NCI-H345 (cell line): ENCODE measurements at regions not wholly inside any gene's neighbourhood (a gene's known extent, or its start where the extent isn't known, plus 50 kb on each side); places are given as distances from the start of the nearest gene placed in this dataset.
"Not testable (repeated sequence)": the region's sequence is repeated elsewhere in the genome, so short reads cannot be mapped to it uniquely, and the experiment has no call there.

ENCODE experiments used
- DNase-seq: peaks from one replicate; lab custom pipeline; 2025; lab: John Stamatoyannopoulos, UW

DNA sequence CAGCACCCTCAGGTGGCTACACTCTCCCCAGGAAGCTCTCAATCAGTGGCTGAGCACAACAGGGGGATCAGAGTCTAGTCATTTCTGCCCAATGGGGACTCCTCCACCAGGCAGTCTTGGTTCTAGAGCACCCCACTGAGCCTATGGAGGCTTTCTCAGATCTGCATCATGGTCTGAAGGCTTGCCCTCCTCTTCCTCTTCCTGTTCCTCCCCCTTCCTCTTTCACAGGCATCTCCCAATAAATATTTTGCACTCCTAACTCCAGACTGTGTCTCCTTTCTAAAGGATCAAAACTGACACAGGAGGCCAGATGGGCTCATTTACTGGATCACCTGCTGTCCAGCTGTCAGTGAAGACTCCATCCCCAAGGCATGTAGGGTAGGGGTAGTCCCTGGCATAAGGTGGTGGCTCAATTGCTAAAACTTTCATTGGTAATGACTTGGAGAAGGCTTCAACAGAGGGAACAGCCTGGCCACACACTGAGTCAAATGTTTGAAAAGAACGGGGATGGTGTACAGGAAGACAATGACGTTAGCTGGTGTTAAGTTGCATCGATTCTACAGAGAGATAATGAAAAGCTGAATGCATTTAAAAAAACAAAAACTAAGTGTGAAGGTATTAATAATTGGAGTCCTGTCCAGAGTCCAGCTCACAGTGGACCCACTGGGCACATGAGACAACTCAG, 84.2 kb upstream of the SLC2A1 start:
- DNase-seq, result no peak

DNA sequence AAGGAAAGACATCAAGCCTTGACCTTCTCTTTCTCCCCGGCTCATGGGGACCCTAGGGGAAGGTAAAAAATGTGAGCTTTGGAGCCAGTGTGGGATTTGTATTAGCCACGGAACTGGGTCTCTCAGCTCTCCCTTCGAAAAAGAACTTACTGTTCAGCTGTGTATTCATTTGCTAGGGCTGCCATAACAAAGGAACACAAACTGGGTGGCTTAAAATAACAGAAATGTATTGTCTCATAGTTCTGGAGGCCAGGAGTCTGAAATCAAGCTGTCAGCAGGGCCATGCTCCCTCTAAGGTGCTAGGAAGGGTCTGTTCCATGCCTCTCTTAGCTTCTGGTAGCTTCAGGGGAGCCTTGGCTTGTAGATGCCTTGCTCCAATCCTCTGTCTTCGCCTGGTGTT, 83.5 kb upstream of the SLC2A1 start:
- no peak for DNase-seq

DNA sequence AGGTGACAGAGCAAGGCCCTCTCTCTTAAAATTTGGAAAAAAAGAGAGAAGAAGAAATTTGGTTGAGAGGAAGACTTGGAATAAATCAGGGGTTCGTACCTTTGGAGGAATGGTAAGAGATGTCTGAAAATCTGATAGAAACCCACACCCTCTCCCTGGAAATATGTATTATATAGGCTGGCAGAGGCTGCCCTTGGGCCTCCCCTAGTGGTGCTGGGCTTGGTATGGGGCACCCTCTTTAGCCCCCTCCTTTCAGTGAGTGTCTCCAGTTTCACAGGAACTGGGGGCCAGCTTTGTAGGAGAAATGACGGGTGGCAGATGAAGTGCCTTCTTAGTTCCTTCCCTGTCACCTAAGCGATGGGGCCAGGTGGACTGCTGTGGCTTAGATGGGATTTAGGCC, 82.9 kb upstream of the SLC2A1 start:
- no peak for DNase-seq

DNA sequence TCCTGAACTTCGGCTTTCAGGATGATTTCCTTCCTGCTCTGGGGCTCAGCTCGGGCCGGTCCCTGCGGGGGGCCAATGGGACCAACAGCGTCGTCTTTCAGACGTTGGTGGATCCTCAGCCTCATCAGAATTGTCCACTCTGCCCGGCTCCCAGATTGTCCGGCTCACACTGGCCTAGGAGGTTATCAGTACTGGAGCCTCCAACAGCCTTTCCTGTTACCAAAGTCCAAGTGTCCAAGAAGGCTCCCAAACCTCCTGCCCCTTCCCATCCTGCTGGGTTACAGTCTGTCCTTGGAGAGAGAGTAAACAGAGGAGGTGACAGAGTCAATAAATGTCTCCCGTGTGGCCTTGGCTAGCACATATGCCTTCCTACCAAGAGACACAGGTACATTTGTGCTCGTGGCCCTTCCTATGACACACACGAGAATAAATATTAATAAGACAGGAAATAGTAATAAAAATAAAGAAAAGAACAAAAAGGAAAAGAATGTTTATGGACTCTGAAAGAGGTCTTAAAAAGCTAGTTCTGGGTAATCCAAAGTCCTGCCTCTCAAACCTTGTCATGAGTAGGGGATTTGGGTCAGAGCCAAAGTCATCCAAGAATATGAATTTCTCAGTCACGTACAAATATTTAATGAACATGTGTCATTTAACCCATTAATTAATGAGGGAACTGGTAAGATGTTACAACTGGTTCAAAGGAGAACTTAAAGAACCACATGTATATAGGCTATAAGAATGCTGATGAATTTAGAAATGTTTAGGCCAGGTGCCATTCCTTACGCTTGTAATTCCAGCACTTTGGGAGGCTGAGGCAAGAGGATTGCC, 80.8 kb upstream of the SLC2A1 start:
- DNase-seq, result no peak

DNA sequence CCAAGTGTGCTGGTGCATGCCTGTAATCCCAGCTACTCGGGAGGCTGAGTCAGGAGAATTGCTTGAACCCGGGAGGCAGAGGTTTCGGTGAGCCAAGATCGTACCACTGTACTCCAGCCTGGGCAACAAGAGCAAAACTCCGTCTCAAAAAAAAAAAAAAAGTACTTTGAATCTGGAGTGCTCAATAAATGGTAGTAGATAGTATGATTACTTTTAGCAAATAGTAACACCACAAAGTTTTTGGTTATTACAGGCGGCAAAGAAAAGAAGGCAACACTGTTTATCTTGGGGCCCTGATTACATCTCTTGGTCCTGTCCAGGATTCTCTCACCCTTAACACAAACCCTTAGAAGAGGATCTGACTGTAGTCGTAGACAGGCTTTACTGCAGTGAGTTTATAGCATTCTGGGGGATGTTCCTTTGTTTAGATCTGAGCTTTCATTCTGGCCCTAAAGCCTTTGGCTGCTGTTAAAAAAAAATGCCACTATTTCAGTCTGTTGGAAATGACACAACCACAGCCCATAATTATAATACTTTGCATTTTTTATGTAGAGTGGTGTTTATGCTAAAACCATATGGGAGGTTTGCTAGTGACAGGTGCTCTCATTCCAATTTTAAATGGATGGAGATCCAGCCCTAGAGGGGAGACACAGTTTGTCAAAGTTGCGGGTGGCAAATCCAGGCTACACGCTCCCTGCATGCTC, 79.7 kb upstream of the SLC2A1 start:
- no peak for DNase-seq

DNA sequence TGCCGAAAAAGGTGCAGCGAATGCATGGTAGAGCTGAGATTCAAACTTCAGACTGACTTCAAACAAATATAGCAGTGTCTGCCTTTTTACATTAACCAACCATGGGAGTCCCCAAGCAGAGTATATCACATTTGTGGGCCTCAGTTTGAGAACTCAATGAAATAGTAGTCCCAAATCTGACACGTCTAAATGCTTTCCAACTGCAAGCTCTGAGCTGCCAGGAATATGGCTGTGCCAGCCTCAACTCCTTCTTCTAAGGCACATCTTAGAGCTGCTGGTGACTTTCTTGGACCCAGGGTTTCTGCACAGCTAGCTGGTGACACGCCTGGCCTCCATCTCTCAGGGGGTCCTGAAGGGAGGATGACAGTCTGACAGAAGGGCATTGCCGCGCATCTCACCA, 78.8 kb upstream of the SLC2A1 start:
- DNase-seq, result no peak

DNA sequence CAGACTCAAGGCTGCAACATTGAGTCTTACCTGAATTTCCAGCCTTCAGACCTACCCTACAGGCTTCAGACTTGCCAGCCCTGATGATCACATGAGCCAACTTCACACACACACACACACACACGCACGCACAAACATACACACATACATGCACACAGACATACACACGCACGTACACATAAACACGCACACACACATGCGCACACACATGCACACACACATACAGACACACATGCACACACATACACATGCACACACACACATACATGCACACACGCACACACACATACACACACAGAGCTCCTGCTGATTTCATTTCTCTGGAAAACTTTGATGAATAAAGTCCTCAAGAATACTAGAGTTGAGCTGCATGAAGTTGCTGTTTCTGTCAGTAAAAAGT, 78.3 kb upstream of the SLC2A1 start:
- DNase-seq, result no peak

DNA sequence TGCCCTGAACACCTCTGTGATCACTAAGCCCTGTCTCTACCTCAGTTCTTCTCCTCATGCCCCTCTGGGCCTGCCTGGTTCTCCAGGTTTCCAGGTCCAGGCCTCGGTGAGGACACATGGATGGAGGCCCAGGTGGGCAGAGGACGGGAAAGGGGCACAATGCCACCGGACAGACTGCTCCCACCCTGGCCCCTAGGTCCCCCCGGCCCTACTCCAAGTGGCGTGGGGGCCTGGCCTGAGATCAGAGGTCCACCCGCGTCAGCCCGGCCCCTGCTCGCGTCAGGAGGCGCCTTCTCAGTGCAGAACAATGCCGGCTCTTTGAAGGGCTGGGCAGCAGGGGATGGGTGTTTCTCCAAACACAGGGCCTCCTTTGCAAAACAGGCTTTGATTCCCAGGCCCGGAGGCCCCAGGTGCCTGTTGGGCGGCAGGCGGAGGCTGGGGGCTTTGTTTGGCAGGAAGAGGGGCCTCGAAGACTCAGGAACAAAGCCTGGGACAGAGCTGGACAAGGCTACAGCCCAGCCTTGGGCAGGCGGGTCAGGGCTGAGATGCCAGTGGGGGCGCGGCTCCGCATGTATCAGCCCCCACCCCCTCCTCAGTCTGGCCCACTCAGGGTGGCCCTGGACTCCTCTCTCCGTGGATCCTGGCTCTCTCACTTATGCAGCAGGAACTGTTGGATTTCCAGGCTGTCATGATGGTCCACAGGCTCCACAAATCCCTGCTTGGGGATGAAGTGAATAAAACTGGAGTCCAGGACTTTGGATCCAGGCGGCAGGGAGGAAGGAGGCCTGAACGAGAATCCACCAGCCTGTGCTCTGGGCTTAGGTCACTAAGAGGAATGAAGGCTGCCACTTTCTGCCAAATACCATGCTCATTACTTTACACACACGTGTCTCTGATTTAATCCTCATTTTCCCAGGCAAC, 77.4 kb upstream of the SLC2A1 start:
- no peak for DNase-seq

DNA sequence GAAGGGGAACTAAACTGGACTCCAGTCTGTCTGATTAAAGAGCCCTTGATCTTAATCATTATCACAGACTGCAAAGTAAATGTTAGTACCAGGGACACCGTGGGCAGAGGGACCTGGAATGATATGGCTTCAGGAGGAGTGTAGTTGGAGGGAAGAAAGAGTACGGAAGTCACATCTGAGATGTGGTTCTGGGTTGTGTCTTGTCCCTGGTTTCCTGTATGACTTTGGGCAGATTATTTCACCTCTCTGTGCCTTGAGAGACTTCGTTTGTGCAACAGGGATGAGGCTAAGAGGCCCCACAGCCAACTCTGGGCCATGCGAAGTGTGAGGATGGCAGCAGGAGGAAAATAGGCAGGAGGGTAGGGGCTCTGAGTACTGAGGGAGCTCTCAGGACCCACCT, 76.1 kb upstream of the SLC2A1 start:
- DNase-seq, result no peak

DNA sequence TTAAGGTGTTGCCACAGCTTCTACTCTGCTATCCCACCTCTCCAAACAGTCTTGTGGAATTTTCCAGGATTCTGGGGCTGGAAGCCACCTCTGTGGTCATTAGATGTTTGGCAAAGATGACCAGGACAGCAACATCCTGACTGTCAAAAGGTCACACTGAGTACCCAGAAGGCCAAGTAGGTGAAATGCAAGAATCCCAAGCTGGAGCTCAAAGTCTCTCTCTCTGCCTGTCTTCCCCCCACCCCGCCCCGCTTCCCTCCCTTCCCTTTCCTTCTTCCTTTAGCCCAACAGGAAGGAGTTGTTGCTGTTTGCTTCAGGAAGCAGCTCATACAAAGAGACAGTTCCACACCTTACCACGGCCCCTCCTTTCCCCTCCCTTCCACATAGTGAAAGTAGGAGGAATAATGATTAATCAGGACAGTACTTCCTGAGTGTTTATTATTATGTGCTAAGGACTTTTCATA, 75.6 kb upstream of the SLC2A1 start:
- DNase-seq, result no peak

DNA sequence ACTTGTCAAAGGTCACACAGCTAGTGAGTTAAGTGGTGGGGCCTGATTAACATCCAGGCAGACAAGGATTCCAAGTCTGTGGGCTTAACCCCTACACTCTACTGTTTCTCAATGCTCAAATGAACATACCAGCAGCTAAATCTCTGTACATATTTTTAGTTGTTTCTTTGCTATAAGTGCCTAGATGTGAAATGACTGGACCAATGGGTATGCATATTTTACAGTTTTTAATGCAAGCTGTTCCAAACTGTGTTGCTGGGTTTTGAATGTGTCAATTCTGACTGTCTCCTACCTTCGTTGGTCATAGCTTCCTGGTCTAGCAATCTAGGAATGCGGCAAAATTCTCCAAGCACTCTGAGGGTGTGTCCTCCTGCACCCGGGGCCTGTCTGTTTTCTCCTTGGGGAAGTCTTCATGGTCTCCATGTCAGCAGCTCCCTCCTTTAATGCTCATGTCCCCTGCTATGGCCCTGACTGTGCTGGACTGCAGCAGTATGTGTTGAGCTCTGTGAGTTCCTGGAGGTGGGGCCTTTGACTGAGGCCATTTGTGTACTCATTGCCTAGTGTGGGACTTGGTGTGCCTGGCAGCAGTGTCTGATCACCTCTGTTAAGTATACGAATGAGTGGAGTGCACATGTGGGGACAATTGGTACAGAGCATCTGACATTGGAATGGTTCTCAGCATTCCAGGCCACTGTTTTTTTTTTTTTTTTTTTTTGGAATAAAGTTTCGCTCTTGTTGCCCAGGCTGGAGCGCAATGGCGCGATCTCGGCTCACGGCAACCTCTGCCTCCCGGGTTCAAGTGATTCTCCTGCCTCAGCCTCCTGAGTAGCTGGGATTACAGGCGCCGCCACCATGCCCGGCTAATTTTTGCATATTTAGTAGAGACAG, 72.9 kb upstream of the SLC2A1 start:
- no peak for DNase-seq

DNA sequence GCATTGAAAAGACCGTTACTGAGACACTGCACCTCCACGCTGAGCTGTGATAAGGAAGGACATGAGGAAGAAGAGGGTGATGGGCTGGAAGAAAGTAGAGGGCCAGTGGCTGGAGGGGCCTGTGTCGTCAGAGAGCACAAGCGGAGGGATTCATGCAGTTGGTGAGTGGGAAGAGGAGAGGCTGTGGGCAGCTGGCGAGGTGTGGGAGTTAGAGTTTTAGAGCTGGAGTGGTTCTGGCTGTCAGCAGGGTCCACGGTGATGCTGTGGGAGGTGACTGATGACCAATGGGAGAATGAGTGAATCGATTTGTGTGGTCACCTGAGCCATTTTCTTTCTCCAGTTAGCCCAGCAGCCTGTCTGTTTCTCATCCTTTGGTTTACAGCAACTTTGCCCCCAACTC, 66.2 kb upstream of the SLC2A1 start:
- no peak for DNase-seq

DNA sequence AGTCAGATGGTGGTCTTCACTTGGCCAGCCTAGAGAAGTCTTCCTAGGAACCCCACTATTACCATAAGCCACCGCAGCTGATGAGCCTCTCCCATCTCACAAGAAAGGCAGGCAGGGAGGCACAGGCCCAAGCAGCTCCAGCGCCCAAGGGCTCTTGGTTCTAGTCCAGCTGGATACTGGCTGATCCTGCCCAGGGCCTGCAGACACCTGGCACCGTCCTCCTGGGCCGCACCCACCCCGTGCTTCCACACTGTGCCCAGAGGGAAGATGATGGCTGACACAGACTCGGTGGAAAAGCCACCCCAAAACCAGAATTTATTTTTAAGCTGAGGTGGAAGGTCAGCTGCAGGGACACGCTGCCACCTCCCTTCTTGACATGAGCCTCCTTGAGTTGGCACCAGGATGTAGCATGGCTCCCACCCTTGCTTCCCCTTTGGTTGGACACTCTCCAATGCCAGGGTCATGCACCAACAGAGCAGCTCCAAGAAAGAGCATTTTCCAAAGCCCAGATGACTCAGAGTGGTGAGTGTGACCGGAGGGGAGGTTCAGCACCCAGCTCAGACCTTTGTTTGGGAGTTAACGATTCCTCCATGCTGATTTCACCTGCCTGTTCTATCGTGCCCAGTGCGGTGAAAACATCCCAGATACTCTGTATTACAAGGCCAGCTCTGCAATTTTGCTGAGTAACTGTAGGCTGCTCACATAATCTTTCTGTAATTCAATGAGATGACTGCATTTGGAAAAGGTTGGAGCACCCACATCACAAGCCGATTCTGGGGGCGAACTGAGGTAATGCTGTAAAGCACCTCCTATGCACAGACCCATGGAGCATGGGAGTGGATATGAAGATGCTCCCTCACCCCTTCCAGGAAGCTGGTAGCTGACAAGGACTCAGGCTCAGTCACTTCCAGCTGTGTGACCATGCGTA, 63.1 kb upstream of the SLC2A1 start:
- DNase-seq, result no peak

DNA sequence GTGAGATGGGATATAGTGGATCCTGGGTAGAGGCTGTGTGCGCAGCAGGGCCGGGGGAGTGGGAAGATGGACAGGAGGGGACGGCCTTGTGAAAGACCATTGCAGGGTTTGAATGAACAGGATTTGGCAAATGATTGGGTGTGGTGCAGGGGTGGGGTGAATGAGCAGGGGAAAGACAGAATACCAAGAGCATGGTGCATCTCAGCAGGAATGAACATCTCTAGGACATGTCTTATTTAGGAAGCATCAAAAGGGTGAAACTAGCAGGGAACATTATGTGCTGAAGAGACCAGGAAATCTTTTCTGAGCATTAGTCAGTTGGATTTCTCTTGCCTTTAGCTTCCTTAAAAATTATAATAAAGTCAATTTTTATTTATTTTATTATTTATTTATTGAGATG, 60.6 kb upstream of the SLC2A1 start:
- no peak for DNase-seq

DNA sequence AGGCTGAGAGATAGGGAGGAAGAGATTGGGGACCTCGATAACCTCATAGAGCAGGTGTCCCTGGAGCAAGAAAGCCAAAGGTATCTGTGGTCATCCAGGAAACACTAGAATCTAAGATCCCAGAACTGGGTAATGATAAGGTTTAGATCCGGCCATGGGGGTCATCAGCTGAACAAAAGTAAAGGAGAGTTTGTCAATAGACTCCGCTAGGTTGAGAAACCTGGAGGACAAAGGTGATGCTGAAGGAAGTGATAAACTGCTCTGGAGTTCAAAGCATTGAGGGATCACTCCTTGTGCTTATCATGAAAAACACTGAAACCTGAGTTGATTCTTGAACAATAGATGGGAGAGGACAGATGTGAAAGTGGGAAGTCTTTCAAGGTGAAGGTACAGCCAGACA, 59.5 kb upstream of the SLC2A1 start:
- no peak for DNase-seq

DNA sequence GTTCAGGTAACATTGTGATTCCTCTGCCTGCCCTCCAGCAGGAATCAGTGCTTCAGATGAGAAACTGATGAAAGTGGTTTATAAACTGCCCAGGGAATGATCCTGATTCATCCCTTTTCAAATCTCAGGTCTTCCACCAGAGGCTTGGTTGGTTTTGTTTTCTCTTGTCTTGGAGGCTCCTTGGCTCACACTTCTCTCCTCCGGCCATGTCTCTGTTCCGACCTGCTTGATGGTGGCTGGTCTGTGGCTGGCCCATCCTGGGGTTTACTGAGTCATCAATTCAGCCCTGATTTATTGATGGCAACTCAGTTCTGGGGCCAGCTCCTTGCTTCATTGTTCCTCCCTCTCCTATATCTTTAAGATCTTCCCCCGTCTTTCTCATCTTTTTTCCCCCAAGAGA, 56.6 kb upstream of the SLC2A1 start:
- DNase-seq, result no peak

DNA sequence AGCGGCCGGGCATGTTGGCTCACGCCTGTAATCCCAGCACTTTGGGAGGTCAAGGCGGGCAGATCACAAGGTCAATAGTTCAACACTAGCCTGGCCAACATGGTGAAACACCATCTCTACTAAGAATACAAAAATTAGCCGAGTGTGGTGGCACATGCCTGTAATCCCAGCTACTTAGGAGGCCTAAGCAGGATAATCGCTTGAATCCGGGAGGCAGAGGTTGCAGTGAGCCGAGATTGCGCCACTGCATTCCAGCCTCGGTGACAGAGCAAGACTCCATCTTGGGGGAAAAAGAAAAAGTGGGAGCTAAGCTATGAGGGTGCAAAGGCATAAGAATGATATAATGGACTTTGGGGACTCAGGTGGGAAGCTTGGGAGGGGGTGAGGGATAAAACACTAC, 55.9 kb upstream of the SLC2A1 start:
- DNase-seq, result not testable (repeated sequence)

DNA sequence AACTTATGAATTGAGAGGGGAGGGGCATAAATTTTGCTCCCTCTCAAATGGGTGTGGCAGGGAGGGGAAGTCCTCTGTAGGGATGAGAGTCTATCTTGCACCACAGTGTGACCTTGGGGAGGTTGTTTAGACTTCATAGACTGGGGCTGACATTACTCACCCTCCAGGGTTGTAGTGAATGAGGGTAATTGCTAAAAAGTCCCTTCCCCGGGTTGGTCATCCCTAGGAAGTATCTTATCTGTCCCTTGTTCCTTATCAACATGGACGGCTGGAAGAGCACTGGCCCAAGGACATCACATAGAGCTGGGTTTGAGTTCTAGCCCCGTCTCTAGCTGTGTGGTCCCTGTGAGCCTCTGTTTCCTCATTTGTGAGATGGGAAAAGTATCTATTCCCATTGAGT, 52.4 kb upstream of the SLC2A1 start:
- DNase-seq, result no peak

DNA sequence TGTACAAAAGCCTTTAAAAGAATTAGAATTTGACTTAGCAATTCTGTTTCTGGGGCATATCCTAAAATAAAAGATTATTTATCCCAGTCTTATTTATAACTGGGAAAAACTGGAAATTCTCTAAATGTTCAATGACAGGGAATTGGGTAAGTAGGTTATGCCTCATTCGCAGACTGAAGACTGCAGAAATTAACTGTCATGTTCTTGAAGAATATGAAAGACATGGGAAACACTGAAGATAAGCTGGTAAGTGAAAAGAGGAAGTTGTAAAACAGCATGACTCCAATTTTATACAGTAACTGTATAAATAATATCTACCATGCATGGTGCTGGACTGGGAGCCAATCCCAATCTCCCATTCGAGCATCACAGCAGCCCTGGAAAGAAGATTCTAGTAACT, 50.6 kb upstream of the SLC2A1 start:
- DNase-seq, result no peak
